ENCODE measurements at regions not wholly inside any gene's neighbourhood (a gene's known extent, or its start where the extent isn't known, plus 50 kb on each side); places are given as distances from the start of the nearest gene placed in this dataset.

GRCh38 chr15:95990833-95991232 is 339.7 kb upstream of the NR2F2 start:
- TF ChIP-seq POLR2AphosphoS5 (IDR thresholded peaks at IDR 0.05; ENCODE audit: low read depth, low read length) (no peak), REST (IDR thresholded peaks at IDR 0.05; ENCODE audit: insufficient read depth in 1 of 2, low read depth in 2 of 2, low read length in 2 of 2) (no peak), FOXP2 (optimal IDR thresholded peaks at IDR 0.05; ENCODE audit: borderline replicate concordance, extremely low read depth, extremely low read length, insufficient read depth) (no peak), TAF1 (IDR thresholded peaks at IDR 0.05; ENCODE audit: borderline replicate concordance, insufficient read depth, low read length) (no peak), SIN3A (IDR thresholded peaks at IDR 0.05; ENCODE audit: borderline replicate concordance, insufficient read depth, low read length) (no peak)

GRCh38 chr15:95994418-95994817 is 336.1 kb upstream of the NR2F2 start:
- no peak for TF ChIP-seq TAF1 (IDR thresholded peaks at IDR 0.05; ENCODE audit: borderline replicate concordance, insufficient read depth, low read length)
- no peak for TF ChIP-seq REST (IDR thresholded peaks at IDR 0.05; ENCODE audit: insufficient read depth in 1 of 2, low read depth in 2 of 2, low read length in 2 of 2)
- TF ChIP-seq SIN3A (IDR thresholded peaks at IDR 0.05; ENCODE audit: borderline replicate concordance, insufficient read depth, low read length), result no peak
- no peak for TF ChIP-seq POLR2AphosphoS5 (IDR thresholded peaks at IDR 0.05; ENCODE audit: low read depth, low read length)
- no peak for TF ChIP-seq FOXP2 (optimal IDR thresholded peaks at IDR 0.05; ENCODE audit: borderline replicate concordance, extremely low read depth, extremely low read length, insufficient read depth)

- no peak for TF ChIP-seq FOXP2 (optimal IDR thresholded peaks at IDR 0.05; ENCODE audit: borderline replicate concordance, extremely low read depth, extremely low read length, insufficient read depth)
- TF ChIP-seq SIN3A (IDR thresholded peaks at IDR 0.05; ENCODE audit: borderline replicate concordance, insufficient read depth, low read length), result no peak
- no peak for TF ChIP-seq REST (IDR thresholded peaks at IDR 0.05; ENCODE audit: insufficient read depth in 1 of 2, low read depth in 2 of 2, low read length in 2 of 2)
- TF ChIP-seq TAF1 (IDR thresholded peaks at IDR 0.05; ENCODE audit: borderline replicate concordance, insufficient read depth, low read length), result no peak
- no peak for TF ChIP-seq POLR2AphosphoS5 (IDR thresholded peaks at IDR 0.05; ENCODE audit: low read depth, low read length)
Measured at GRCh38 chr15:95995375-95996168, 334.9 kb upstream of the NR2F2 start.

GRCh38 chr15:95996494-95996893 is 334.0 kb upstream of the NR2F2 start:
- TF ChIP-seq SIN3A (IDR thresholded peaks at IDR 0.05; ENCODE audit: borderline replicate concordance, insufficient read depth, low read length) (no peak), TAF1 (IDR thresholded peaks at IDR 0.05; ENCODE audit: borderline replicate concordance, insufficient read depth, low read length) (no peak), POLR2AphosphoS5 (IDR thresholded peaks at IDR 0.05; ENCODE audit: low read depth, low read length) (no peak), FOXP2 (optimal IDR thresholded peaks at IDR 0.05; ENCODE audit: borderline replicate concordance, extremely low read depth, extremely low read length, insufficient read depth) (no peak)

GRCh38 chr15:95998935-95999334 is 331.6 kb upstream of the NR2F2 start:
- TF ChIP-seq SIN3A (IDR thresholded peaks at IDR 0.05; ENCODE audit: borderline replicate concordance, insufficient read depth, low read length), result no peak
- no peak for TF ChIP-seq FOXP2 (optimal IDR thresholded peaks at IDR 0.05; ENCODE audit: borderline replicate concordance, extremely low read depth, extremely low read length, insufficient read depth)
- no peak for TF ChIP-seq TAF1 (IDR thresholded peaks at IDR 0.05; ENCODE audit: borderline replicate concordance, insufficient read depth, low read length)
- TF ChIP-seq POLR2AphosphoS5 (IDR thresholded peaks at IDR 0.05; ENCODE audit: low read depth, low read length), result no peak
- TF ChIP-seq REST (IDR thresholded peaks at IDR 0.05; ENCODE audit: insufficient read depth in 1 of 2, low read depth in 2 of 2, low read length in 2 of 2), result no peak

All from PFSK-1 (cell line).